ENCODE measurements at regions not wholly inside any gene's neighbourhood (a gene's known extent, or its start where the extent isn't known, plus 50 kb on each side); places are given as distances from the start of the nearest gene placed in this dataset.

GRCh38 chr15:67920524-67921240, 80.8 kb upstream of the RNU6-1 start:
- no peak for DNase-seq (ENCODE audit: low read depth, low spot score)
- RAD21 ChIA-PET (ENCODE audit: low non-redundant PET in 1 of 2, low total read pairs in 2 of 2, uncharacterized antibody in 2 of 2, unreplicated experiment in 2 of 2), result no interaction called here
- no peaks in the 10 kb centered on the region for H3K4me1 ChIP-seq (ENCODE audit: control insufficient read depth in 1 of 2, insufficient read depth in 2 of 2, low read length in 2 of 2)

More at GRCh38 chr15:67920524-67921240, 80.8 kb upstream of the RNU6-1 start:
- no peaks in the 10 kb centered on the region for H4K20me1 ChIP-seq (ENCODE audit: insufficient read depth)
- H3K9ac ChIP-seq (ENCODE audit: low read length), result no peak overlapping the region
- H2AFZ ChIP-seq (ENCODE audit: low read depth, low read length, poor library complexity, severe bottlenecking), result no peak overlapping the region
- H3K4me2 ChIP-seq (ENCODE audit: low read length), result no peak overlapping the region
- H3K27ac ChIP-seq (ENCODE audit: low read depth, low read length), result no peak overlapping the region
- H3K27me3 ChIP-seq (ENCODE audit: insufficient read depth, low read length), result no peaks in the 10 kb centered on the region
- ChIA-PET POLR2A (no interaction called here), CTCF (no interaction called here)
- no peaks in the 10 kb centered on the region for H3K9me3 ChIP-seq (ENCODE audit: control insufficient read depth in 1 of 2, insufficient read depth in 1 of 2, low read depth in 1 of 2, low read length in 2 of 2)
- H3K79me2 ChIP-seq (ENCODE audit: insufficient read depth, low read length), result no peaks in the 10 kb centered on the region
- BruUV-seq (replicated peaks), result no TSS peak
- intact Hi-C loops (cut with micrococcal nuclease), result no loop called here
- no peaks in the 10 kb centered on the region for H3K36me3 ChIP-seq (ENCODE audit: control insufficient read depth in 1 of 2, insufficient read depth in 2 of 2, low read length in 2 of 2)
- no peak for ATAC-seq
- H3K4me3 ChIP-seq (replicated peaks in 1 of 2; ENCODE audit: low read depth in 1 of 2, low read length in 2 of 2), result no peak overlapping the region
- H3K9me2 ChIP-seq (ENCODE audit: insufficient read depth), result no peaks in the 10 kb centered on the region
- TF ChIP-seq FOSL1 (IDR thresholded peaks at IDR 0.05; ENCODE audit: low read depth), result no peak
- TF ChIP-seq, protein P1, sequence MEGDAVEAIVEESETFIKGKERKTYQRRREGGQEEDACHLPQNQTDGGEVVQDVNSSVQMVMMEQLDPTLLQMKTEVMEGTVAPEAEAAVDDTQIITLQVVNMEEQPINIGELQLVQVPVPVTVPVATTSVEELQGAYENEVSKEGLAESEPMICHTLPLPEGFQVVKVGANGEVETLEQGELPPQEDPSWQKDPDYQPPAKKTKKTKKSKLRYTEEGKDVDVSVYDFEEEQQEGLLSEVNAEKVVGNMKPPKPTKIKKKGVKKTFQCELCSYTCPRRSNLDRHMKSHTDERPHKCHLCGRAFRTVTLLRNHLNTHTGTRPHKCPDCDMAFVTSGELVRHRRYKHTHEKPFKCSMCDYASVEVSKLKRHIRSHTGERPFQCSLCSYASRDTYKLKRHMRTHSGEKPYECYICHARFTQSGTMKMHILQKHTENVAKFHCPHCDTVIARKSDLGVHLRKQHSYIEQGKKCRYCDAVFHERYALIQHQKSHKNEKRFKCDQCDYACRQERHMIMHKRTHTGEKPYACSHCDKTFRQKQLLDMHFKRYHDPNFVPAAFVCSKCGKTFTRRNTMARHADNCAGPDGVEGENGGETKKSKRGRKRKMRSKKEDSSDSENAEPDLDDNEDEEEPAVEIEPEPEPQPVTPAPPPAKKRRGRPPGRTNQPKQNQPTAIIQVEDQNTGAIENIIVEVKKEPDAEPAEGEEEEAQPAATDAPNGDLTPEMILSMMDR (IDR thresholded peaks at IDR 0.05 in 2 of 3, conservative IDR thresholded peaks at IDR 0.05 in 1 of 3; ENCODE audit: borderline replicate concordance in 1 of 3, insufficient read depth in 1 of 3, low read depth in 2 of 3, low read length in 2 of 3), result no peak
- TF ChIP-seq EZH2 (IDR thresholded peaks at IDR 0.05), result no peak
- TF ChIP-seq MAX (IDR thresholded peaks at IDR 0.05), result no peak
- no peak for TF ChIP-seq EZH2phosphoT487 (IDR thresholded peaks at IDR 0.05; ENCODE audit: borderline replicate concordance)
- no peak for TF ChIP-seq ZBTB33 (IDR thresholded peaks at IDR 0.05; ENCODE audit: extremely low read depth, insufficient replicate concordance, low read length)
- no peak for TF ChIP-seq ZFX (IDR thresholded peaks at IDR 0.05)
- no peak for TF ChIP-seq REST (IDR thresholded peaks at IDR 0.05; ENCODE audit: low read depth)
- TF ChIP-seq POLR2A (IDR thresholded peaks at IDR 0.05; ENCODE audit: borderline replicate concordance, extremely low read depth, insufficient read depth, insufficient read length), result no peak
- no peak for TF ChIP-seq POLR2AphosphoS5 (IDR thresholded peaks at IDR 0.05; ENCODE audit: low read depth, low read length)
- TF ChIP-seq EGR1 (IDR thresholded peaks at IDR 0.05; ENCODE audit: low read depth), result no peak
- TF ChIP-seq ELF1 (IDR thresholded peaks at IDR 0.05; ENCODE audit: borderline replicate concordance, low read depth), result no peak
- TF ChIP-seq CEBPB (IDR thresholded peaks at IDR 0.05; ENCODE audit: low read depth), result no peak
- TF ChIP-seq JUND (IDR thresholded peaks at IDR 0.05), result no peak

All from HCT116 (cell line).